ENCODE measurements at regions not wholly inside any gene's neighbourhood (a gene's known extent, or its start where the extent isn't known, plus 50 kb on each side); places are given as distances from the start of the nearest gene placed in this dataset.

- no peak for TF ChIP-seq CTCF (IDR thresholded peaks at IDR 0.05)
- no peaks in the 10 kb centered on the region for H3K9me3 Mint-ChIP-seq (ENCODE audit: low read depth)
- no peaks in the 10 kb centered on the region for H3K36me3 Mint-ChIP-seq (ENCODE audit: low read depth)
- no peak overlapping the region for H3K27ac Mint-ChIP-seq (ENCODE audit: unreplicated experiment)
- H3K4me1 Mint-ChIP-seq (ENCODE audit: low read depth): no peaks in the 10 kb centered on the region
- no peak overlapping the region for H3K4me3 Mint-ChIP-seq (ENCODE audit: unreplicated experiment)
- DNase-seq (ENCODE audit: low spot score): no peak
- peaks cover 11% of the 10 kb centered on the region for H3K27me3 Mint-ChIP-seq (ENCODE audit: low read depth)
Measured at GRCh38 chr4:155497306-155497705, 120.5 kb upstream of the MAP9 start.

- no peak overlapping the region for H3K4me3 Mint-ChIP-seq (ENCODE audit: unreplicated experiment)
- DNase-seq (ENCODE audit: low spot score): no peak
- H3K27ac Mint-ChIP-seq (ENCODE audit: unreplicated experiment): no peak overlapping the region
- no peaks in the 10 kb centered on the region for H3K9me3 Mint-ChIP-seq (ENCODE audit: low read depth)
- no peaks in the 10 kb centered on the region for H3K36me3 Mint-ChIP-seq (ENCODE audit: low read depth)
- TF ChIP-seq CTCF (IDR thresholded peaks at IDR 0.05): no peak
- no peaks in the 10 kb centered on the region for H3K4me1 Mint-ChIP-seq (ENCODE audit: low read depth)
- H3K27me3 Mint-ChIP-seq (ENCODE audit: low read depth): peaks cover 11% of the 10 kb centered on the region
Measured at GRCh38 chr4:155496294-155496626, 119.5 kb upstream of the MAP9 start.

GRCh38 chr4:155495572-155496293, 119.0 kb upstream of the MAP9 start:
- H3K4me3 Mint-ChIP-seq (ENCODE audit: unreplicated experiment): no peak overlapping the region
- H3K9me3 Mint-ChIP-seq (ENCODE audit: low read depth): no peaks in the 10 kb centered on the region
- no peaks in the 10 kb centered on the region for H3K4me1 Mint-ChIP-seq (ENCODE audit: low read depth)
- no peak overlapping the region for H3K27ac Mint-ChIP-seq (ENCODE audit: unreplicated experiment)
- H3K36me3 Mint-ChIP-seq (ENCODE audit: low read depth): no peaks in the 10 kb centered on the region
- H3K27me3 Mint-ChIP-seq (ENCODE audit: low read depth): peaks cover 11% of the 10 kb centered on the region
- TF ChIP-seq CTCF (IDR thresholded peaks at IDR 0.05): no peak
- no peak for DNase-seq (ENCODE audit: low spot score)

- Mint-ChIP-seq H3K4me1 (ENCODE audit: low read depth) (no peaks in the 10 kb centered on the region), H3K4me3 (ENCODE audit: unreplicated experiment) (no peak overlapping the region)
- no peak for TF ChIP-seq CTCF (IDR thresholded peaks at IDR 0.05)
Measured at GRCh38 chr4:155494037-155494718, 117.4 kb upstream of the MAP9 start.

GRCh38 chr4:155491336-155492120, 114.8 kb upstream of the MAP9 start:
- no peaks in the 10 kb centered on the region for H3K36me3 Mint-ChIP-seq (ENCODE audit: low read depth)
- no peak for DNase-seq (ENCODE audit: low spot score)
- peaks cover 9% of the 10 kb centered on the region for H3K27me3 Mint-ChIP-seq (ENCODE audit: low read depth)
- no peaks in the 10 kb centered on the region for H3K9me3 Mint-ChIP-seq (ENCODE audit: low read depth)
- H3K4me3 Mint-ChIP-seq (ENCODE audit: unreplicated experiment): no peak overlapping the region
- no peak for TF ChIP-seq CTCF (IDR thresholded peaks at IDR 0.05)
- no peak overlapping the region for H3K27ac Mint-ChIP-seq (ENCODE audit: unreplicated experiment)
- H3K4me1 Mint-ChIP-seq (ENCODE audit: low read depth): peaks cover 4% of the 10 kb centered on the region

More at GRCh38 chr4:155494037-155494718, 117.4 kb upstream of the MAP9 start:
- DNase-seq (ENCODE audit: low spot score): no peak
- Mint-ChIP-seq H3K36me3 (ENCODE audit: low read depth) (no peaks in the 10 kb centered on the region), H3K9me3 (ENCODE audit: low read depth) (no peaks in the 10 kb centered on the region), H3K27ac (ENCODE audit: unreplicated experiment) (no peak overlapping the region), H3K27me3 (ENCODE audit: low read depth) (peaks cover 9% of the 10 kb centered on the region)

Data from chondrocyte (in vitro differentiated cells).